Mesenchymal stem cell (in vitro differentiated cells and primary cell): ENCODE measurements at regions not wholly inside any gene's neighbourhood (a gene's known extent, or its start where the extent isn't known, plus 50 kb on each side); places are given as distances from the start of the nearest gene placed in this dataset.

ENCODE experiments used
- DNase-seq: peaks from one replicate; pipeline ENCODE4 v3.0.0-alpha.2; 2013
- H2AFZ ChIP-seq: one replicate; pipeline ENCODE4 v1.6.1; 2013; ENCODE audit warnings: low read depth, mild to moderate bottlenecking, control low read depth, inconsistent platforms, low read length, moderate library complexity
- H2AK5ac ChIP-seq: 2 replicates; pipeline ENCODE4 v1.6.1; 2013; ENCODE audit warnings: low read length, moderate library complexity, mild to moderate bottlenecking, inconsistent platforms; ENCODE audit not compliant: severe bottlenecking
- H2BK120ac ChIP-seq: one replicate; pipeline ENCODE4 v1.6.1; 2013; ENCODE audit warnings: low read depth, mild to moderate bottlenecking, inconsistent platforms, low read length, moderate library complexity
- H2BK12ac ChIP-seq, 2 experiments: one replicate each; pipeline ENCODE4 v1.6.1; 2013; ENCODE audit warnings: inconsistent platforms in 2 of 2, low read length in 2 of 2, mild to moderate bottlenecking in 2 of 2, moderate library complexity in 2 of 2, control low read depth in 1 of 2
- H2BK15ac ChIP-seq: one replicate; pipeline ENCODE4 v1.6.1; 2013; ENCODE audit warnings: mild to moderate bottlenecking, low read depth, inconsistent platforms; ENCODE audit not compliant: poor library complexity, severe bottlenecking
- H2BK5ac ChIP-seq: 2 replicates; pipeline ENCODE4 v1.6.1; 2013; ENCODE audit warnings: low read depth, mild to moderate bottlenecking, low read length, control low read depth, inconsistent platforms; ENCODE audit not compliant: poor library complexity, severe bottlenecking
- H3K14ac ChIP-seq, 2 experiments: one replicate each; pipeline ENCODE4 v1.6.1; 2013; ENCODE audit warnings: inconsistent platforms in 2 of 2, low read length in 2 of 2, control low read depth in 1 of 2, mild to moderate bottlenecking in 1 of 2, moderate library complexity in 1 of 2
- H3K18ac ChIP-seq, 2 experiments: one replicate each; pipeline ENCODE4 v1.6.1; 2013; ENCODE audit warnings: inconsistent platforms in 2 of 2, low read length in 2 of 2, control low read depth in 1 of 2, low read depth in 1 of 2, mild to moderate bottlenecking in 1 of 2
- H3K23ac ChIP-seq, 2 experiments: one replicate each; pipeline ENCODE4 v1.6.1; 2013; ENCODE audit warnings: inconsistent platforms in 2 of 2, low read length in 2 of 2, mild to moderate bottlenecking in 2 of 2, moderate library complexity in 2 of 2, control low read depth in 1 of 2
- H3K27ac ChIP-seq: 2 replicates; pipeline ENCODE4 v1.5.1; 2013; ENCODE audit warnings: mild to moderate bottlenecking, moderate library complexity, low read length, control low read depth, inconsistent platforms; ENCODE audit not compliant: poor library complexity, severe bottlenecking
- H3K27me3 ChIP-seq, 2 experiments: 2 replicates each; pipeline versions ENCODE4 v1.6.1 to v1.7.0; 2013; ENCODE audit warnings: low read length in 2 of 2, mild to moderate bottlenecking in 2 of 2, moderate library complexity in 2 of 2, control low read depth in 1 of 2, inconsistent platforms in 1 of 2; ENCODE audit not compliant: control insufficient read depth in 1 of 2, insufficient read depth in 1 of 2
- H3K36me3 ChIP-seq, 2 experiments: 2 replicates each; pipeline versions ENCODE4 v1.6.1 to v1.7.0; 2013; ENCODE audit warnings: low read length in 2 of 2, control low read depth in 1 of 2, inconsistent platforms in 1 of 2, low read depth in 1 of 2, mild to moderate bottlenecking in 1 of 2; ENCODE audit not compliant: insufficient read depth in 2 of 2, control insufficient read depth in 1 of 2
- H3K4ac ChIP-seq, 2 experiments: one replicate each; pipeline ENCODE4 v1.6.1; 2013; ENCODE audit warnings: inconsistent platforms in 2 of 2, low read length in 2 of 2, mild to moderate bottlenecking in 2 of 2, moderate library complexity in 2 of 2, control low read depth in 1 of 2, low read depth in 1 of 2
- H3K4me1 ChIP-seq: 2 replicates; pipeline ENCODE4 v1.6.1; 2013; ENCODE audit warnings: low read depth, low read length, control low read depth; ENCODE audit not compliant: control insufficient read depth, insufficient read depth
- H3K4me2 ChIP-seq: 2 replicates; pipeline ENCODE4 v1.6.1; 2013; ENCODE audit warnings: low read length, mild to moderate bottlenecking, inconsistent platforms; ENCODE audit not compliant: poor library complexity, severe bottlenecking
- H3K4me3 ChIP-seq, 2 experiments: 2 replicates each; pipeline versions ENCODE4 v1.5.1 to v1.7.0; 2013; ENCODE audit warnings: low read length in 2 of 2, mild to moderate bottlenecking in 2 of 2, control low read depth in 1 of 2, low read depth in 1 of 2; ENCODE audit not compliant: insufficient read depth in 1 of 2
- H3K79me1 ChIP-seq: replicated peaks from 2 replicates; pipeline ENCODE4 v1.6.1; 2013; ENCODE audit warnings: mild to moderate bottlenecking, control low read depth, low read length, inconsistent platforms; ENCODE audit not compliant: poor library complexity, severe bottlenecking
- H3K9ac ChIP-seq: 2 replicates; pipeline ENCODE4 v1.7.0; 2013; ENCODE audit warnings: mild to moderate bottlenecking, low read length, moderate library complexity
- H3K9me3 ChIP-seq: 2 replicates; pipeline ENCODE4 v1.7.0; 2013; ENCODE audit warnings: mild to moderate bottlenecking, low read length; ENCODE audit not compliant: control insufficient read depth
- H4K8ac ChIP-seq: one replicate; pipeline ENCODE4 v1.6.1; 2013; ENCODE audit warnings: inconsistent platforms, mild to moderate bottlenecking, low read length, moderate library complexity
- H4K91ac ChIP-seq: one replicate; pipeline ENCODE4 v1.6.1; 2013; ENCODE audit warnings: mild to moderate bottlenecking, low read length, inconsistent platforms
- WGBS: methylation state at CpG from one replicate; pipeline ENCODE4 v1.1.7; 2013; ENCODE audit warnings: mixed read lengths; 5-methylcytosine and 5-hydroxymethylcytosine counted together

GRCh38 chr13:68948586-68948985, 1159.0 kb upstream of the ATXN8OS start:
- Histone ChIP-seq H3K23ac (no peak overlapping the region), H3K9ac (no peak overlapping the region), H3K27ac (no peak overlapping the region), H3K4me3 (no peak overlapping the region), H2AFZ (no peak overlapping the region), H4K8ac (no peak overlapping the region), H2BK120ac (no peak overlapping the region), H3K4me2 (no peak overlapping the region), H3K4me1 (no peaks in the 10 kb centered on the region), H3K14ac (no peak overlapping the region), H3K9me3 (peaks cover 7% of the 10 kb centered on the region), H3K18ac (no peak overlapping the region), H2BK15ac (no peak overlapping the region), H3K27me3 (no peaks in the 10 kb centered on the region), H3K36me3 (no peaks in the 10 kb centered on the region), H4K91ac (no peak overlapping the region), H3K79me1 (no peaks in the 10 kb centered on the region), H3K4ac (no peak overlapping the region), H2BK12ac (no peak overlapping the region), H2BK5ac (no peak overlapping the region), H2AK5ac (no peak overlapping the region)
- no peak for DNase-seq

GRCh38 chr13:68944272-68944671, 1163.4 kb upstream of the ATXN8OS start:
- Histone ChIP-seq H4K91ac (no peak overlapping the region), H2BK120ac (no peak overlapping the region), H3K23ac (no peak overlapping the region), H3K4me2 (no peak overlapping the region), H2AFZ (no peak overlapping the region), H3K14ac (no peak overlapping the region), H3K36me3 (no peaks in the 10 kb centered on the region), H2BK12ac (no peak overlapping the region), H3K27me3 (no peaks in the 10 kb centered on the region), H3K27ac (no peak overlapping the region), H3K4ac (no peak overlapping the region), H3K9ac (no peak overlapping the region), H3K4me3 (no peak overlapping the region), H3K9me3 (peaks cover 8% of the 10 kb centered on the region), H3K4me1 (no peaks in the 10 kb centered on the region), H2BK5ac (no peak overlapping the region), H2BK15ac (no peak overlapping the region), H3K18ac (no peak overlapping the region), H4K8ac (no peak overlapping the region), H2AK5ac (no peak overlapping the region), H3K79me1 (no peaks in the 10 kb centered on the region)
- 82% methylated on average over 2 of the region's 2 CpGs for WGBS
- no peak for DNase-seq

GRCh38 chr13:68940049-68940448, 1167.6 kb upstream of the ATXN8OS start:
- peaks cover 8% of the 10 kb centered on the region for H3K9me3 ChIP-seq
- H4K91ac ChIP-seq, result no peak overlapping the region
- WGBS, result 26% methylated on average over 1 of the region's 1 CpG

GRCh38 chr13:68938639-68939038, 1169.0 kb upstream of the ATXN8OS start:
- Histone ChIP-seq H3K23ac (no peak overlapping the region), H3K4me3 (no peak overlapping the region), H2AFZ (no peak overlapping the region), H3K4me2 (no peak overlapping the region), H2BK12ac (no peak overlapping the region), H3K36me3 (no peaks in the 10 kb centered on the region), H2BK5ac (no peak overlapping the region), H3K4me1 (no peaks in the 10 kb centered on the region), H3K27me3 (no peaks in the 10 kb centered on the region), H4K91ac (no peak overlapping the region), H3K14ac (no peak overlapping the region), H2BK15ac (no peak overlapping the region), H3K9ac (no peak overlapping the region), H3K9me3 (peaks cover 5% of the 10 kb centered on the region), H2BK120ac (no peak overlapping the region), H3K79me1 (no peaks in the 10 kb centered on the region), H4K8ac (no peak overlapping the region), H3K4ac (no peak overlapping the region), H2AK5ac (no peak overlapping the region), H3K27ac (no peak overlapping the region), H3K18ac (no peak overlapping the region)
- no peak for DNase-seq
- WGBS, result 97% methylated on average over 4 of the region's 5 CpGs

More at GRCh38 chr13:68940049-68940448, 1167.6 kb upstream of the ATXN8OS start:
- Histone ChIP-seq H3K9ac (no peak overlapping the region), H3K18ac (no peak overlapping the region), H2AFZ (no peak overlapping the region), H3K23ac (no peak overlapping the region), H3K79me1 (no peaks in the 10 kb centered on the region), H2BK5ac (no peak overlapping the region), H3K4me3 (no peak overlapping the region), H2AK5ac (no peak overlapping the region), H3K14ac (no peak overlapping the region), H2BK15ac (no peak overlapping the region), H3K36me3 (no peaks in the 10 kb centered on the region), H3K27ac (no peak overlapping the region), H3K4me1 (no peaks in the 10 kb centered on the region), H3K4ac (no peak overlapping the region), H2BK120ac (no peak overlapping the region), H3K4me2 (no peak overlapping the region), H4K8ac (no peak overlapping the region), H3K27me3 (no peaks in the 10 kb centered on the region), H2BK12ac (no peak overlapping the region)
- DNase-seq, result no peak
